ENCODE measurements at regions not wholly inside any gene's neighbourhood (a gene's known extent, or its start where the extent isn't known, plus 50 kb on each side); places are given as distances from the start of the nearest gene placed in this dataset.

- Mint-ChIP-seq H3K4me3 (no peak overlapping the region), H3K9me3 (no peaks in the 10 kb centered on the region), H3K27me3 (ENCODE audit: insufficient read depth) (no peaks in the 10 kb centered on the region), H3K4me1 (peaks cover 6% of the 10 kb centered on the region), H3K36me3 (ENCODE audit: low read depth) (no peaks in the 10 kb centered on the region), H3K27ac (no peak overlapping the region)
- 93 to 98% methylated on average over 8 to 11 of the region's 11 CpGs for WGBS, 2 experiments (ENCODE audit: insufficient coverage in 1 of 2, insufficient read length in 1 of 2)
- Histone ChIP-seq H3K27ac (ENCODE audit: low read depth, low read length) (no peak overlapping the region), H3K9me3 (ENCODE audit: control insufficient read depth, low read length) (peaks cover 4% of the 10 kb centered on the region), H3K27me3 (ENCODE audit: control insufficient read depth, insufficient read depth, low read length, poor library complexity, severe bottlenecking) (no peaks in the 10 kb centered on the region), H3K9ac (ENCODE audit: extremely low read depth, low read length, poor library complexity, severe bottlenecking) (no peak overlapping the region), H3K4me3 (ENCODE audit: low read length) (no peak overlapping the region), H3K4me1 (ENCODE audit: control insufficient read depth, insufficient read depth, low read length) (no peaks in the 10 kb centered on the region), H3K36me3 (ENCODE audit: control insufficient read depth, insufficient read depth, low read length) (no peaks in the 10 kb centered on the region)
- DNase-seq = no peak
- TF ChIP-seq CTCF (conservative IDR thresholded peaks at IDR 0.05) = no peak
Observed at GRCh38 chr20:48326868-48327267, 500.9 kb downstream of the PREX1 start.

GRCh38 chr20:48326434-48326691, 501.4 kb downstream of the PREX1 start:
- Histone ChIP-seq H3K27me3 (ENCODE audit: control insufficient read depth, insufficient read depth, low read length, poor library complexity, severe bottlenecking) (no peaks in the 10 kb centered on the region), H3K9me3 (ENCODE audit: control insufficient read depth, low read length) (peaks cover 5% of the 10 kb centered on the region), H3K36me3 (ENCODE audit: control insufficient read depth, insufficient read depth, low read length) (no peaks in the 10 kb centered on the region), H3K4me1 (ENCODE audit: control insufficient read depth, insufficient read depth, low read length) (no peaks in the 10 kb centered on the region), H3K27ac (ENCODE audit: low read depth, low read length) (no peak overlapping the region), H3K9ac (ENCODE audit: extremely low read depth, low read length, poor library complexity, severe bottlenecking) (no peak overlapping the region), H3K4me3 (ENCODE audit: low read length) (no peak overlapping the region)
- 89 to 94% methylated on average over 2 to 4 of the region's 4 CpGs for WGBS, 2 experiments (ENCODE audit: insufficient coverage in 1 of 2, insufficient read length in 1 of 2)
- DNase-seq = no peak
- Mint-ChIP-seq H3K4me1 (peaks cover 6% of the 10 kb centered on the region), H3K27me3 (ENCODE audit: insufficient read depth) (no peaks in the 10 kb centered on the region), H3K27ac (no peak overlapping the region), H3K36me3 (ENCODE audit: low read depth) (no peaks in the 10 kb centered on the region), H3K4me3 (no peak overlapping the region), H3K9me3 (no peaks in the 10 kb centered on the region)
- no peak for TF ChIP-seq CTCF (conservative IDR thresholded peaks at IDR 0.05)

GRCh38 chr20:48325656-48326433, 502.0 kb downstream of the PREX1 start:
- TF ChIP-seq CTCF (conservative IDR thresholded peaks at IDR 0.05) = no peak
- Histone ChIP-seq H3K9me3 (ENCODE audit: control insufficient read depth, low read length) (peaks cover 5% of the 10 kb centered on the region), H3K9ac (ENCODE audit: extremely low read depth, low read length, poor library complexity, severe bottlenecking) (no peak overlapping the region), H3K4me1 (ENCODE audit: control insufficient read depth, insufficient read depth, low read length) (no peaks in the 10 kb centered on the region), H3K27me3 (ENCODE audit: control insufficient read depth, insufficient read depth, low read length, poor library complexity, severe bottlenecking) (no peaks in the 10 kb centered on the region), H3K4me3 (ENCODE audit: low read length) (no peak overlapping the region), H3K36me3 (ENCODE audit: control insufficient read depth, insufficient read depth, low read length) (no peaks in the 10 kb centered on the region), H3K27ac (ENCODE audit: low read depth, low read length) (no peak overlapping the region)
- no peak for DNase-seq
- WGBS, 2 experiments (ENCODE audit: insufficient coverage in 1 of 2, insufficient read length in 1 of 2) = 96% methylated on average over 21 to 31 of the region's 31 CpGs
- H3K27ac Mint-ChIP-seq = no peak overlapping the region
- no peak overlapping the region for H3K4me3 Mint-ChIP-seq
- no peaks in the 10 kb centered on the region for H3K9me3 Mint-ChIP-seq
- no peaks in the 10 kb centered on the region for H3K27me3 Mint-ChIP-seq (ENCODE audit: insufficient read depth)
- no peaks in the 10 kb centered on the region for H3K36me3 Mint-ChIP-seq (ENCODE audit: low read depth)
- peaks cover 6% of the 10 kb centered on the region for H3K4me1 Mint-ChIP-seq
